ENCODE measurements at regions not wholly inside any gene's neighbourhood (a gene's known extent, or its start where the extent isn't known, plus 50 kb on each side); places are given as distances from the start of the nearest gene placed in this dataset.

GRCh38 chr18:23333827-23334226, 119.3 kb upstream of the RIOK3 start:
- TF ChIP-seq EP300 (IDR thresholded peaks at IDR 0.05) (no peak), CTCF (IDR thresholded peaks at IDR 0.05) (no peak), POLR2A (IDR thresholded peaks at IDR 0.05) (no peak)
- Histone ChIP-seq H3K9me3 (no peaks in the 10 kb centered on the region), H3K4me1 (peaks cover 0 to 4% (median 0%) of the 10 kb centered on the region in 4 donors), H3K27ac (no peak overlapping the region), H3K4me3 (no peak overlapping the region), H3K27me3 (no peaks in the 10 kb centered on the region), H3K36me3 (peaks cover 0 to 13% (median 0%) of the 10 kb centered on the region in 3 donors)
- DNase-seq (ENCODE audit: low spot score in 2 of 2): no peak
- 49 to 50% methylated on average over 2 of the region's 2 CpGs for WGBS, 2 donors

DNA sequence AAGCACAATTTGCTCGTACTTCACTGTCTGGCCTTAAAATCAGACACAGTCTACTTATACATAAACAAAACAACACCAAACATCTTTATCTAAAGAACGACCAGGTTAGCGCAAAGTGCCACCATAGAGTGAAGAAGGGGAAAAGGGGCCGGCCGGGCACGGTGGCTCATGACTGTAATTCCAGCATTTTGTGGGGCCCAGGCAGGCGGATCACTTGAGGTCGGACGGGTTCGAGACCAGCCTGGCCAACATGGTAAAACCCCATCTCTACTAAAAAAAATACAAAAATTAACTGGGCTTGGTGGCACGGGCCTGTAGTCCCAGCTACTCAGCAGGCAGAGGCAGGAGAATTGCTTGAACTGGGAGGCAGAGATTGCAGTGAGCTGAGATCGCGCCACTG, 118.5 kb upstream of the RIOK3 start:
- 92 to 95% methylated on average over 13 of the region's 13 CpGs for WGBS, 2 donors
- Histone ChIP-seq H3K36me3 (peaks cover 0 to 13% (median 0%) of the 10 kb centered on the region in 3 donors), H3K27ac (no peak overlapping the region), H3K4me1 (peaks cover 0 to 4% (median 0%) of the 10 kb centered on the region in 4 donors), H3K27me3 (no peaks in the 10 kb centered on the region), H3K9me3 (no peaks in the 10 kb centered on the region), H3K4me3 (no peak overlapping the region)
- TF ChIP-seq POLR2A (IDR thresholded peaks at IDR 0.05) (no peak), EP300 (IDR thresholded peaks at IDR 0.05) (no peak), CTCF (IDR thresholded peaks at IDR 0.05) (no peak)
- no peak for DNase-seq (ENCODE audit: low spot score in 2 of 2)

DNA sequence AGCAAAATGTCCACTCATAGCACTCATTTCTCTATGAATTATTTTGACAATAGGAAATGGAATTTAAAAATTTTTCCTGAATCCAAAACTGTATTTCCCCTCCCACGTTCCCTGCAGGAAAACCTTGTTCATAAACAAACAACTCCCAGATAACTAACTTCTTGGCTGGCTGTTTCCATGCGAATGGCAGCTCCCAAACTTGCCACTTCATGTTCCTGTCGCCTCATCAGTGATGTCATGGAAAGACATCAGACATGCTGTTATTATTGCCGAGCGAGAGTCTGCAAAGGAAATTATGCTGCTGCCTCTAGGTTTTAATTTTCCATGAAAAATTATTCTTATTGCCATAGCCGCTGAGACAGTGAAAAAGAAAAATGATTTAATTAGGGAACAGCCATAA, 117.0 kb upstream of the RIOK3 start:
- Histone ChIP-seq H3K27me3 (no peaks in the 10 kb centered on the region), H3K4me3 (no peak overlapping the region), H3K9me3 (no peaks in the 10 kb centered on the region), H3K36me3 (peaks cover 0 to 3% (median 0%) of the 10 kb centered on the region in 3 donors), H3K27ac (no peak overlapping the region), H3K4me1 (peaks cover 0 to 13% (median 0%) of the 10 kb centered on the region in 4 donors)
- TF ChIP-seq EP300 (IDR thresholded peaks at IDR 0.05) (no peak), CTCF (IDR thresholded peaks at IDR 0.05) (no peak), POLR2A (IDR thresholded peaks at IDR 0.05) (no peak)
- WGBS, 2 donors: 63 to 75% methylated on average over 6 of the region's 6 CpGs
- DNase-seq (ENCODE audit: low spot score in 2 of 2): no peak

- no peaks in the 10 kb centered on the region for H3K36me3 ChIP-seq
- TF ChIP-seq EP300 (IDR thresholded peaks at IDR 0.05) (no peak), POLR2A (IDR thresholded peaks at IDR 0.05) (no peak), CTCF (IDR thresholded peaks at IDR 0.05) (no peak)
- no peaks in the 10 kb centered on the region for H3K9me3 ChIP-seq
- H3K27ac ChIP-seq: no peak overlapping the region
- 85 to 86% methylated on average over 3 of the region's 3 CpGs for WGBS, 2 donors
- no peak overlapping the region for H3K4me3 ChIP-seq
- H3K4me1 ChIP-seq: peaks cover 0 to 17% (median 0%) of the 10 kb centered on the region in 4 donors
- no peaks in the 10 kb centered on the region for H3K27me3 ChIP-seq
- no peak for DNase-seq (ENCODE audit: low spot score in 2 of 2)
These were observed 115.3 kb upstream of the RIOK3 start for GRCh38 chr18:23337599-23338444.

- no peak for TF ChIP-seq CTCF (IDR thresholded peaks at IDR 0.05)
- TF ChIP-seq POLR2A (IDR thresholded peaks at IDR 0.05): no peak
- Histone ChIP-seq H3K9me3 (no peaks in the 10 kb centered on the region), H3K36me3 (no peaks in the 10 kb centered on the region), H3K27me3 (no peaks in the 10 kb centered on the region), H3K4me1 (peaks cover 0 to 17% (median 0%) of the 10 kb centered on the region in 4 donors), H3K27ac (peak overlapping the region in 2 of 4 donors; percentile 54 to 67), H3K4me3 (no peak overlapping the region)
- WGBS, 2 donors: 71 to 78% methylated on average over 9 of the region's 9 CpGs
- DNase-seq (ENCODE audit: low spot score in 2 of 2): no peak
These were observed 112.4 kb upstream of the RIOK3 start for GRCh38 chr18:23340661-23341060.

Data from tibial nerve (tissue), 4 donors.